KOPT-K1 (cell line): ENCODE measurements at regions not wholly inside any gene's neighbourhood (a gene's known extent, or its start where the extent isn't known, plus 50 kb on each side); places are given as distances from the start of the nearest gene placed in this dataset.

Source experiments
- H3K27ac ChIP-seq: fragments of 200-600 bp; sonication (generic); 2 replicates; pipeline ENCODE4 v1.5.1; 2016; ENCODE audit warnings: antibody characterized with exemption, mild to moderate bottlenecking, low read depth, low read length; ENCODE audit not compliant: poor library complexity, severe bottlenecking
- H3K36me3 ChIP-seq: fragments of 200-600 bp; sonication (generic); 2 replicates; pipeline ENCODE4 v1.5.1; 2017; ENCODE audit warnings: antibody characterized with exemption, mild to moderate bottlenecking, low read length, moderate library complexity; ENCODE audit not compliant: insufficient read depth
- H3K9me3 ChIP-seq: fragments of 200-600 bp; sonication (generic); 2 replicates; pipeline ENCODE4 v1.5.1; 2017; ENCODE audit warnings: antibody characterized with exemption, low read length, mild to moderate bottlenecking; ENCODE audit not compliant: insufficient read depth, poor library complexity, severe bottlenecking

DNA sequence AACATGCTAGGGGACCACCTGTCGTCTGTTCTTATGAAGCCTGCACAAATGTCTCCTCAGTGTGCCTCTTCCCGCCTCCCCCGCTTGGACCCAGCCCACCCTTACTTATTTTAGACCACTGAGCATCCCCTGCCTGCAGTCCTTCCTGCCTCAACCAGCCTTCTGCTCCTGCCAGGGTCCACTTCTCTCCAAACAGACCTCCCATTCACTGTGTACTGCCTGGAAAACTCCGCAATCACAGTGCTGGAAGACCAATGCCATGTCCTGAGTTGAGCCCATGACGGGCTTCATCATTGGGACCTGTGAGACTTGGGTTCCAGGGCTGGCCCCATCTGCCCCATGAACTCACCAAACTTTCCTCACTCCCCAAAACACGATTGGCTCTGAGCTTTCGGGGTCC lies 309.4 kb downstream of the IRX1 start:
- peaks cover 6% of the 10 kb centered on the region for H3K9me3 ChIP-seq
- H3K27ac ChIP-seq, result no peak overlapping the region
- H3K36me3 ChIP-seq, result no peaks in the 10 kb centered on the region

- Histone ChIP-seq H3K9me3 (peaks cover 6% of the 10 kb centered on the region), H3K27ac (no peak overlapping the region), H3K36me3 (no peaks in the 10 kb centered on the region)
Measured at GRCh38 chr5:3905521-3905920, 309.9 kb downstream of the IRX1 start.

GRCh38 chr5:3911111-3911510 lies 315.5 kb downstream of the IRX1 start:
- Histone ChIP-seq H3K36me3 (no peaks in the 10 kb centered on the region), H3K9me3 (no peaks in the 10 kb centered on the region), H3K27ac (no peak overlapping the region)

DNA sequence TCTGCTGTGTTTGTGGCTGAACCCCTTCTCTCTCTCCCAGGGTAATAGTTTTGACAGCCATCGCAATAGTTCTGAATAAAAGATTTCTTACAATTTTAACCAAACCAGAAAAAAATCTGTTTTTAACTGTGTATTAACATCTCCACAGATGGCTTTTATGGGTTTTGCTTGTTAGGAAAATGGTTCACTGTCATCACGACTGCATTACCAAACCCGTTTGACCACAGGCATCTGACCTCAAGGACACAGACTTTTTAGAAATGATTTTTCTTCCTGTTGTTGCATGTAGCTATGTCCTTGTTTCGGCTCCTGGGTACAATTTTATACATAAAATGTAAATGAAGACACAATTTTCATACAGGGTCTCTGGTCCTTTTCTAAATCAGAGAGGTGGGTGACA lies 316.1 kb downstream of the IRX1 start:
- Histone ChIP-seq H3K9me3 (no peaks in the 10 kb centered on the region), H3K36me3 (no peaks in the 10 kb centered on the region), H3K27ac (no peak overlapping the region)

GRCh38 chr5:3912790-3913189 lies 317.2 kb downstream of the IRX1 start:
- H3K36me3 ChIP-seq, result no peaks in the 10 kb centered on the region
- no peak overlapping the region for H3K27ac ChIP-seq
- no peaks in the 10 kb centered on the region for H3K9me3 ChIP-seq

DNA sequence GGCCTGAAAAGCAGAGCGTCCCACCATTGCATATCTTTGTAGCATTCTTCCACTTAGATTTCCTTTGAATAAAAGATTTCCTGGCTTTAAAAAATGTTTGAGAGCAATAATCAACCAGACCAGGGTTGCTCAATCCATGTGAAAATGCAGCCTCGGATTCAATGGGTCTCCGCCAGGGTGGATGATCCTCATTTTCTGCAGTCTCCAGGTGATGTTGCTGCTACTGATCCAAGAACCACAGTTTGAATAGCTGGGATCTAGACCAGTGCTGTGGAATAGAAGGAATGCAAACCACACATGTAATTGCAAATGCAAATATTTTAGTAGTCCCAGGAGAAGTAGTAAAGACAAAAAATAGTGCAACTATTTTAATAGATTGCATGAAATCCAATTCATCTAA lies 317.6 kb downstream of the IRX1 start:
- Histone ChIP-seq H3K27ac (no peak overlapping the region), H3K9me3 (peaks cover 4% of the 10 kb centered on the region), H3K36me3 (no peaks in the 10 kb centered on the region)

GRCh38 chr5:3925022-3925421 lies 329.4 kb downstream of the IRX1 start:
- H3K27ac ChIP-seq, result no peak overlapping the region
- H3K9me3 ChIP-seq, result no peaks in the 10 kb centered on the region
- H3K36me3 ChIP-seq, result no peaks in the 10 kb centered on the region

- no peaks in the 10 kb centered on the region for H3K36me3 ChIP-seq
- no peak overlapping the region for H3K27ac ChIP-seq
- H3K9me3 ChIP-seq, result no peaks in the 10 kb centered on the region
Measured at GRCh38 chr5:3925935-3926334, 330.3 kb downstream of the IRX1 start.

DNA sequence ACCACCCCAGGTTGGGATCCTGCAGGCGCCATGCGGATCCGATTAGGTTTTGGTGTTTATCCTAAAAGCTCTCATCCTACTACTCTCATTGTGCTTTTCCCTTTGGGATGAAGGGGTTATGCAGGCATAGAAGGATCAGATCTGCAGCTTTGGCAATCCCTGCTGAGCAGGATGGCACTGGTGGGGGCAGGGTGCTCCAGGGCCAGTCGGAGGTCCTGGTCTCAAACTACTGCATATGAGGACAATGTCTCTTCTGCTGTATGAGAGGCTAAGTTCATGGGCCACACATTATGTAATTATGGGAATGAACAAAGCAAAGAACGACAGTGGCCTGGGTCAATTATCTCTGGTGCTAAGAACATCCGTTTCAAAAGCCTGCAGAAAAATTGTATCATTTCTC lies 334.2 kb downstream of the IRX1 start:
- Histone ChIP-seq H3K36me3 (no peaks in the 10 kb centered on the region), H3K27ac (no peak overlapping the region), H3K9me3 (no peaks in the 10 kb centered on the region)

DNA sequence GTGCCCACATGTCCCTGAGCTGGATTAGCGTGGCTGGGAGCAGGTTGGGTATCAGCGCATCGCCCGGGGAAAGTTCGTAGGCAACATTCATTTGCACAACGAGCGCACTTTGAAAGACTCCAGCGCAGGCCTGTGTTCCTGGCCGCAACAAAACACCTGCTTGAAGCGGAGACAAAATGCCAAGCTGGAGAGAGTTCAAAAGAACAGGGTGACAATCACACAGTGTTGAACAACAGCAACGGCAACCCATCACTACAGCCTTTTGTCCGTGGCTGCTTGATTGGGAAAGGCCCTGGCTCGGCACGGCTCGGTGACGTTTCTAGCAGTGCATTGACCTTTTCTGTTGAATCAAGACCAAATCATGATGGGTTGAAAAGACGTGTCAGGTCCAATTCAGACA lies 336.3 kb downstream of the IRX1 start:
- no peaks in the 10 kb centered on the region for H3K36me3 ChIP-seq
- no peak overlapping the region for H3K27ac ChIP-seq
- peaks cover 4% of the 10 kb centered on the region for H3K9me3 ChIP-seq

DNA sequence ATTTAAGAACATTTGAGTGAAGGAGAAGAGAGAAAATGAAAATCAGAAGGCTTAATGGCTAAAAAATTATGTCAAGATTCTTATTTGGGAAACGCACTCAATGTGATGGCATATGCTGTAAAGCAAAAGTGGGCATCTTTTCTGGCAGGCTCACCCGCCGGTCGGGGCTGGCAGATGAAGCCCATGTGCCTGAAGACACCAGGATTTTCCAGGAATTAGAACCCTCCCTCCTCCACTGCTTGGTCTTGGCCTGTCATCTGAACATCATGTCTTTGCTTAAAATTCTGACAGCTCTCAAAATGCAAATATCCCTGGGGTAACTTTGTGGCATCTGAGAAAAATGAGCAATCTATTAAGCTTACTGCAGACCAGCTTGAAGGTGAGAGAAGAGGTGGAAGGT lies 337.9 kb downstream of the IRX1 start:
- Histone ChIP-seq H3K27ac (no peak overlapping the region), H3K36me3 (no peaks in the 10 kb centered on the region), H3K9me3 (peaks cover 15% of the 10 kb centered on the region)

DNA sequence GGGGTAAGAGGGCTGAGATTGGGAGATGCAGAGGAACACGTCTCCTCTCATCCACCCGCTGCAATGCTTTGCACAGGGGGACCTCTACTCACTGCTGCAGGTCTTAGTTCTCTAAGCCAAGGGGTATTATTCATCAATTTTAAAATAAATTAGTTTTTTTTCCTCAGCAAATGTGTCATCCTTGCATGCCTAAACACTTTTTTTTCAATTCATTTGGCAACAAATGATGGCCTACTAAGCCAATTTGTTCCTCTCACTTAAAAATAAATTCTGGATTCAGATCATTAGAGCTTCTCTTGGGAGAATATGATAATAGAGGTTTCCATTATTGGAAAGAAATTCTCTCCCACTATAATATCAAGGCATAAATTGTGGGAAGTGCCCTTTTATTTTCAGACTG lies 338.3 kb downstream of the IRX1 start:
- Histone ChIP-seq H3K36me3 (no peaks in the 10 kb centered on the region), H3K9me3 (peaks cover 16% of the 10 kb centered on the region), H3K27ac (no peak overlapping the region)

GRCh38 chr5:3943859-3944258 lies 348.2 kb downstream of the IRX1 start:
- Histone ChIP-seq H3K36me3 (no peaks in the 10 kb centered on the region), H3K9me3 (no peaks in the 10 kb centered on the region), H3K27ac (no peak overlapping the region)

DNA sequence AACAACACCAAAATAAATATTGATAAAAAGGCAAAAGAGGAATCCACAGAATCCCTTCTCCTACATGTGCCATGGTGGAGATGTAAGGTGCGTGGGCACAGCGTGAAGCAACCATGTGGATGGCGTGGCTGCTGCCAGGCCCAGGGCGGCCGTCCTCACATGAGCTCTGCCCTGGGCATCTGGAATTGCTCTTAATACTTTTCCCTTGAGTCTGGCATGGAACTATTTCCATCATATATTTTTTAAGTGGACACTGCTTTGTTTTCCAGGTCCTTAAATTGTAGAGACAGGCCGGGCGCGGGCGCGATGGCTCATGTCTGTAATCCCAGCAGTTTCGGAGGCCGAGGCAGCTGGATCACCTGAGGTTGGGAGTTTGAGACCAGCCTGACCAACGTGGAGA lies 349.3 kb downstream of the IRX1 start:
- Histone ChIP-seq H3K36me3 (no peaks in the 10 kb centered on the region), H3K9me3 (no peaks in the 10 kb centered on the region), H3K27ac (no peak overlapping the region)

- no peaks in the 10 kb centered on the region for H3K36me3 ChIP-seq
- H3K27ac ChIP-seq, result no peak overlapping the region
- H3K9me3 ChIP-seq, result peaks cover 8% of the 10 kb centered on the region
Measured at GRCh38 chr5:3948838-3949237, 353.2 kb downstream of the IRX1 start.

DNA sequence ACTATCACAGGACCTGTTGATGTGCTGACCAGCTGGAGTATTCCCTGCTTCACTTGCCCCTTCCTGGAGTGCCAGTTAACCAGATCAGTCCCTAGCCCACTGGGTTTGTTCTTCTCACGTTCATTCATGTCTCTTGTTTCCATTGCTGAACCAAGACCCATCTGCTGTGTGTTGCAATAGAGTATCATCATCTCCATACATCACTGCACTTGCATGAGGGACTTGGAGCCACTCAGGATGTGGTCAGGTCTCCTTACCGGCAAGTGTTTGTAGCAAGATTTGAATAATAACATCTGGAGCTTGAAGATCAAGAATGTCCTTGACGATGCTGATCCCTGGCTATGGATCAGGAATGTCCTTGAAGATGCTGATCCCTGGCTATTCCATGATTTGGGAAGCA lies 358.6 kb downstream of the IRX1 start:
- peaks cover 8% of the 10 kb centered on the region for H3K9me3 ChIP-seq
- H3K27ac ChIP-seq, result no peak overlapping the region
- no peaks in the 10 kb centered on the region for H3K36me3 ChIP-seq

- Histone ChIP-seq H3K9me3 (peaks cover 8% of the 10 kb centered on the region), H3K36me3 (no peaks in the 10 kb centered on the region), H3K27ac (no peak overlapping the region)
Measured at GRCh38 chr5:3954633-3955032, 359.0 kb downstream of the IRX1 start.
